Type B pancreatic cell (in vitro differentiated cells): ENCODE measurements at regions not wholly inside any gene's neighbourhood (a gene's known extent, or its start where the extent isn't known, plus 50 kb on each side); places are given as distances from the start of the nearest gene placed in this dataset.

ENCODE experiments used
- DNase-seq: peaks from one replicate; pipeline ENCODE4 v3.0.0; 2021; ENCODE audit warnings: mixed read lengths; ENCODE audit not compliant: unreplicated experiment; ENCODE audit errors: extremely low spot score
- H3K27ac Mint-ChIP-seq: 2 replicates; pipeline ENCODE4 v1.8.0; 2021; ENCODE audit warnings: mild to moderate bottlenecking, mixed read lengths
- H3K27me3 Mint-ChIP-seq: 2 replicates; pipeline ENCODE4 v1.8.0; 2021; ENCODE audit warnings: mixed read lengths
- H3K36me3 Mint-ChIP-seq: 2 replicates; pipeline ENCODE4 v1.8.0; 2021; ENCODE audit warnings: mixed read lengths
- H3K4me1 Mint-ChIP-seq: one replicate; pipeline ENCODE4 v1.8.0; 2021; ENCODE audit warnings: mixed read lengths; ENCODE audit not compliant: unreplicated experiment
- H3K4me3 Mint-ChIP-seq: 2 replicates; pipeline ENCODE4 v1.8.0; 2021; ENCODE audit warnings: mild to moderate bottlenecking, mixed read lengths
- H3K9me3 Mint-ChIP-seq: 2 replicates; pipeline ENCODE4 v1.8.0; 2021; ENCODE audit warnings: mixed read lengths
- TF ChIP-seq, protein P1 (sequence below): fragments of 200-600 bp; sonication (generic); conservative IDR thresholded peaks from 2 replicates; pipeline ENCODE4 v1.5.0; 2021; ENCODE audit warnings: antibody characterized with exemption, mild to moderate bottlenecking

DNA sequence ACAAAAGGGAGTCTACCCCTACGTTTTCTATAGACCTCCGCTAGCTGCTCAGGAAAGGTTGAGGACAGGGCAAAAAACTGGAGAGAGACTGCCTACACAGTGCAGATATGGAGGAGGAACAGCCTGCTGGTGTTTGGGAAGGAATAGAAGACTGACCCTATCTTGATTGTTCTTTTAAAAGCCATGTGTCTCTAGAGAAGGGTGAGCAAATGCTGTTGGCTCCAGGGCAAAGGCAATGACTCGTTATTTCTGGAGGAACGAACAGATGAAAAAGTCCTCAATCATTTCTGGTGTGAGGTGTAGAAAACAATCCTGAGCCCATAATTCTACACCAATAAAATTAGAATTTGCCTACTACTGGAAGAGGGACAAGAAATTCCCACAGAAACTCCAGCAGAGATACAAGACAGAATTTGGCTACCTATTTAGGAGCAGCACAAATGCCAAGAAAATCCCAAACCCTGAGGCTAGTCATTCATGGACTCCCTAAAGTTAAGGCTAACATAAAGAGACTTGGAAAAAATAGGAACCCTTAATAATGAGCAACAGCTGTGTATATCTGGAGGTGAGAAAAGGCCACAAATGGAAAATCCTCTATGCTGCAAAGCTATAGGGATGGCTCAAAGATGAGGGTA lies 1206.3 kb upstream of the CNTN5 start:
- H3K36me3 Mint-ChIP-seq = no peaks in the 10 kb centered on the region
- H3K4me1 Mint-ChIP-seq = no peaks in the 10 kb centered on the region
- H3K9me3 Mint-ChIP-seq = no peaks in the 10 kb centered on the region
- H3K27me3 Mint-ChIP-seq = no peaks in the 10 kb centered on the region
- H3K27ac Mint-ChIP-seq = no peak overlapping the region
- TF ChIP-seq, protein P1, sequence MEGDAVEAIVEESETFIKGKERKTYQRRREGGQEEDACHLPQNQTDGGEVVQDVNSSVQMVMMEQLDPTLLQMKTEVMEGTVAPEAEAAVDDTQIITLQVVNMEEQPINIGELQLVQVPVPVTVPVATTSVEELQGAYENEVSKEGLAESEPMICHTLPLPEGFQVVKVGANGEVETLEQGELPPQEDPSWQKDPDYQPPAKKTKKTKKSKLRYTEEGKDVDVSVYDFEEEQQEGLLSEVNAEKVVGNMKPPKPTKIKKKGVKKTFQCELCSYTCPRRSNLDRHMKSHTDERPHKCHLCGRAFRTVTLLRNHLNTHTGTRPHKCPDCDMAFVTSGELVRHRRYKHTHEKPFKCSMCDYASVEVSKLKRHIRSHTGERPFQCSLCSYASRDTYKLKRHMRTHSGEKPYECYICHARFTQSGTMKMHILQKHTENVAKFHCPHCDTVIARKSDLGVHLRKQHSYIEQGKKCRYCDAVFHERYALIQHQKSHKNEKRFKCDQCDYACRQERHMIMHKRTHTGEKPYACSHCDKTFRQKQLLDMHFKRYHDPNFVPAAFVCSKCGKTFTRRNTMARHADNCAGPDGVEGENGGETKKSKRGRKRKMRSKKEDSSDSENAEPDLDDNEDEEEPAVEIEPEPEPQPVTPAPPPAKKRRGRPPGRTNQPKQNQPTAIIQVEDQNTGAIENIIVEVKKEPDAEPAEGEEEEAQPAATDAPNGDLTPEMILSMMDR = no peak
- DNase-seq = no peak
- H3K4me3 Mint-ChIP-seq = no peak overlapping the region

DNA sequence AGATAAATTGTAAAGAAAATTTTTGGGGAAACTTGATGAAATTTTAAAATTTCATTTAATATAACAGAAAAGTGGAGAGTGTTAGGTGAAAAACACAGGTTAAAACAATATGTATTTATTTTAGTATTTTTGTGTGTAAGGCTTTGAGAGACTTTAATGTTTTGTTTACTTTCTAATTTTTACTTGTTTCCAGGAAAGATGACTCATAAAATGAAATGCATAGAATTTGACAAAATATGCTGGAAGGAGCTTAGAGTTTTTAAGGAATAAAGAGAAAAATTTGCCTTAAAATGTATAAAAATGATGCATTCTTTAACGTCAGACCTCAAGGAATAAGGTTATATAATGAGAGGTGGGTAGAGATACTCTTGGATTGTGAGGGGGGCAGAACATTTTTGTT lies 1205.1 kb upstream of the CNTN5 start:
- Mint-ChIP-seq H3K27ac (no peak overlapping the region), H3K4me3 (no peak overlapping the region), H3K4me1 (no peaks in the 10 kb centered on the region), H3K27me3 (no peaks in the 10 kb centered on the region), H3K36me3 (no peaks in the 10 kb centered on the region), H3K9me3 (no peaks in the 10 kb centered on the region)
- no peak for DNase-seq
- TF ChIP-seq, protein P1 = no peak

DNA sequence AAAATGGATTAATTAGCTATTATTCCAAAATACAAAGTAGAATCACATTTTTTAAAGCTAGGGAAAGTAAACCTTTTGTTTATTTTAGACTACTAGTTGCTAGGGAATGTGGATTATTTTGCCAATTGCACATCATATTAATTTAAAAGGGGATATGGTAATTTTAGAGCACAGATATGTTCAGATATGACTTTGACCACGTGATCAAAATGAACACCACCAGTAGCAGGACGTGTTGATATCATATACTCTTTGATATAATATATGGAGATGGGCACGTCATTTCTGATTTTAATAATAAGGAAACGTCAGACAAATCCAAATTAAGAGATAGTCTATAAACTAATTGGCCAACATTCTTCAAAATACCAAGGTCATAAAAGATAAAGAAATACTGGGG lies 1188.3 kb upstream of the CNTN5 start:
- Mint-ChIP-seq H3K4me1 (no peaks in the 10 kb centered on the region), H3K4me3 (no peak overlapping the region), H3K27ac (no peak overlapping the region), H3K27me3 (no peaks in the 10 kb centered on the region), H3K36me3 (no peaks in the 10 kb centered on the region), H3K9me3 (no peaks in the 10 kb centered on the region)
- TF ChIP-seq, protein P1 = no peak
- DNase-seq = no peak

DNA sequence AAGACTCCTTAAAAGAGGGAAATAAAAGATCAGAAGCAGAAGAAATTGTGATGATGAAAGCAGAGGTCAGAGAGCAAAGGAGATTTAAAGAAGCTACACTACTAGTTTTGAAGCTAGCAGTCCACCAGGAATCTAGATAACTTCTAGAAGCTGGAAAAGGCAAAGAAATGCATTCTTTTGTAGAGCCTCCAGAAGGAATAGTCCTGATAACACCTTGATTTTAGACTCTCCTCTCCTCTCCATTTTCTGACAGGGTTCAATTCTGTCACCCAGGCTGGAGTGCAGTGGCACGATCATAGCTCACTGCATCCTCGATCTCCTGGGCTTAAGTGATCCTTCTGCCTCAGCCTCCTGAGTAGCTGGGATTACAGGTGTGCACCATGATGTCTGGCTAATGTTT lies 1187.3 kb upstream of the CNTN5 start:
- no peaks in the 10 kb centered on the region for H3K9me3 Mint-ChIP-seq
- no peak overlapping the region for H3K27ac Mint-ChIP-seq
- no peak for DNase-seq
- no peak overlapping the region for H3K4me3 Mint-ChIP-seq
- H3K27me3 Mint-ChIP-seq = no peaks in the 10 kb centered on the region
- TF ChIP-seq, protein P1 = no peak
- no peaks in the 10 kb centered on the region for H3K36me3 Mint-ChIP-seq
- H3K4me1 Mint-ChIP-seq = no peaks in the 10 kb centered on the region

DNA sequence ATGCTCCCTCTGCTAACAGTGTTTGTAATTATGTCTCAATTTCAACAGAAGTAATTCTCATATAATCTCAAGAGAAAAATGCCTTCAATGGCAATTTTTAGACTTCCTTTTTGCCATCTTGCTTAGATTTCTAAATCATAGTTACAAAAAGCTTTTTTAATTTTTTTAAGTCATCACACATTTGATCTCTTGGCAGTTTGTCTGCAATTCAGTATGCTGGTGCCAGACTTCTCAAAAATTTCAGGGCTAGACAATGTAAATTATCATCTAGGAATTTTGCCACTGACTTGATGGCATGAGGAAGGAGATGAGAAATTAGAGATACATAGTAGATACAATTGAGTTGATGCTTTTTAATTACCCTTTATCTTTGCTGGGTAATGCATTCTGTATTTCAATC lies 1176.7 kb upstream of the CNTN5 start:
- no peak overlapping the region for H3K27ac Mint-ChIP-seq
- H3K9me3 Mint-ChIP-seq = peaks cover 5% of the 10 kb centered on the region
- no peaks in the 10 kb centered on the region for H3K27me3 Mint-ChIP-seq
- H3K4me1 Mint-ChIP-seq = no peaks in the 10 kb centered on the region
- TF ChIP-seq, protein P1 = no peak
- no peaks in the 10 kb centered on the region for H3K36me3 Mint-ChIP-seq
- H3K4me3 Mint-ChIP-seq = no peak overlapping the region
- no peak for DNase-seq

DNA sequence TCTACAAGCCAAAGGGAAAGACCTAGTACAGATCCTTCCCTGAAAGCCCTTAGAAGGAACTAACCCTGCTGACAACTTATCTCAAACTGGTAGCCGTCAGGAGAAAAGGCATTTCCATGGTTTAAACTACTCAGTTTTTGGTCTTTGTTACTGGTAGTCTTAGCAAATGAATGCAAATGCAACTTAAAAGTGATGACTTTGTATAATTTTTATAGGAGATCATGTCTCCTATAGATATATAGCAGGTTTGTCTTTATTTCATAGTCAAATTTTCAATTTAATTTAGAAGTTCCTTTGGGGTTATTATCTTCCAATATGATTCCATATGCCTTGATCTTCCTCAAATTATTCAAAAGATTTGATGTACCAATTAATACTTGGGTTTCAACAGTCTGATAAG lies 1173.0 kb upstream of the CNTN5 start:
- no peak overlapping the region for H3K27ac Mint-ChIP-seq
- H3K9me3 Mint-ChIP-seq = no peaks in the 10 kb centered on the region
- TF ChIP-seq, protein P1 = no peak
- no peaks in the 10 kb centered on the region for H3K36me3 Mint-ChIP-seq
- DNase-seq = no peak
- H3K27me3 Mint-ChIP-seq = no peaks in the 10 kb centered on the region
- no peaks in the 10 kb centered on the region for H3K4me1 Mint-ChIP-seq
- H3K4me3 Mint-ChIP-seq = no peak overlapping the region
